Adrenal gland (tissue), 5 donors: ENCODE measurements at regions not wholly inside any gene's neighbourhood (a gene's known extent, or its start where the extent isn't known, plus 50 kb on each side); places are given as distances from the start of the nearest gene placed in this dataset.

ENCODE experiments used
- CTCF ChIP-seq, 6 experiments: fragments of 450-650 bp in 4 of 6; fragments of 200-600 bp in 2 of 6; sonication (generic) in 1 of 6; IDR thresholded peaks; 1 replicate in 5 of 6; 2 replicates in 1 of 6; pipeline versions ENCODE4 v1.5.1 to v1.8.0; 2016 to 2021; ENCODE audit warnings: antibody characterized with exemption in 6 of 6, mild to moderate bottlenecking in 2 of 6, moderate library complexity in 1 of 6
- POLR2A ChIP-seq, 2 donors: fragments of 450-650 bp; IDR thresholded peaks; one replicate each; pipeline ENCODE4 v1.6.1; 2017; ENCODE audit warnings: antibody characterized with exemption in 2 of 2, mild to moderate bottlenecking in 2 of 2, moderate library complexity in 1 of 2
- donor health status: DM: no; HTN: no; CAD: no.

GRCh38 chr2:234770031-234770506 lies 181.7 kb upstream of the SH3BP4 start:
- TF ChIP-seq CTCF (IDR thresholded peaks at IDR 0.05), result no peak
- TF ChIP-seq POLR2A (IDR thresholded peaks at IDR 0.05), result no peak
